ENCODE measurements at regions not wholly inside any gene's neighbourhood (a gene's known extent, or its start where the extent isn't known, plus 50 kb on each side); places are given as distances from the start of the nearest gene placed in this dataset.
"Not testable (repeated sequence)": the region's sequence is repeated elsewhere in the genome, so short reads cannot be mapped to it uniquely, and the experiment has no call there.

DNA sequence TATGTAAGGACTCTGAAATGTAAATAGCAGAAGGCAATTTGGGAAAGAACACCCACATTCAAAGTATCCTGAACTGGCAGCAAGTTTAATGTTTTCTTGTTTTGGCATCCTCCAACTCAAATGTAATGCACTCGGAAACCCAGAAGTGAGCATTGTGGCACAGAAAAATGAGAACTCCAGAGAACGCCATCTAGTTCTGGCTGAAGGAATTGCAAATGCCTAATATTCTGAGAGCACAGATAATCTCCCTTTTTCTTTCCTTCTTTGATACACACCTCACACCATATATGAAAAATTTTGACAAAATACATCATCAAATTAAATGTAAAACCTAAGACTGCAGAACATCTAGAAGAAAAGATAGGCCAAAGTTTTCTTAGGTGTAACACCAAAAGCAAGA is 52.1 kb downstream of the PWWP3B start:
- no peaks in the 10 kb centered on the region for H3K9me3 Mint-ChIP-seq
- no peaks in the 10 kb centered on the region for H3K27me3 Mint-ChIP-seq
- ATAC-seq (replicated peaks; ENCODE audit: extremely low read depth, poor library complexity, severe bottlenecking) (no peak), DNase-seq (ENCODE audit: low spot score in 2 of 2) (no peak)
- H3K36me3 Mint-ChIP-seq (ENCODE audit: insufficient read depth) = no peaks in the 10 kb centered on the region
- H3K27ac Mint-ChIP-seq (ENCODE audit: low read depth) = no peak overlapping the region
- no peak overlapping the region for H3K4me3 Mint-ChIP-seq
- no peaks in the 10 kb centered on the region for H3K4me1 Mint-ChIP-seq

DNA sequence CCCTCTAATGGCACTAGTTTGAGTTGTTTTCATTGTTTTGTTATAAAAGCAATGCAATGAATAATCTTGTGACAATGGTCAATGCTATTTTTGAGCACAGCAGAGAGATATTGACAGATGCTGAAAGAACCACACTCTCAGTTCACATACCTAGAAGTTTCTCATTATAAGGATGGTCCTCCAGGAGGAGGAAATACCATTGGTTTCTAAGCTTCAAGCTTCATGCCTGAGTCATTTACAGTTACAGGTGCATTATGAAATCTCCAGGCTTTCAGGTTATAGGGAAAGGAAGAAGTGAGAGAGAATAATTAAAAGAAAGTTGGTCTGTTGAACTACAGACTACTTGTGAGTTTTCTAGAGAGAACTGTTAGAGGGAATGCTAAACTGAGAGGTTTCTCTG is 75.3 kb downstream of the PWWP3B start:
- Mint-ChIP-seq H3K4me1 (no peaks in the 10 kb centered on the region), H3K9me3 (peaks cover 5% of the 10 kb centered on the region), H3K27ac (ENCODE audit: low read depth) (no peak overlapping the region), H3K4me3 (no peak overlapping the region), H3K36me3 (ENCODE audit: insufficient read depth) (no peaks in the 10 kb centered on the region), H3K27me3 (no peaks in the 10 kb centered on the region)
- ATAC-seq (replicated peaks; ENCODE audit: extremely low read depth, poor library complexity, severe bottlenecking) (no peak), DNase-seq (ENCODE audit: low spot score in 2 of 2) (no peak)

DNA sequence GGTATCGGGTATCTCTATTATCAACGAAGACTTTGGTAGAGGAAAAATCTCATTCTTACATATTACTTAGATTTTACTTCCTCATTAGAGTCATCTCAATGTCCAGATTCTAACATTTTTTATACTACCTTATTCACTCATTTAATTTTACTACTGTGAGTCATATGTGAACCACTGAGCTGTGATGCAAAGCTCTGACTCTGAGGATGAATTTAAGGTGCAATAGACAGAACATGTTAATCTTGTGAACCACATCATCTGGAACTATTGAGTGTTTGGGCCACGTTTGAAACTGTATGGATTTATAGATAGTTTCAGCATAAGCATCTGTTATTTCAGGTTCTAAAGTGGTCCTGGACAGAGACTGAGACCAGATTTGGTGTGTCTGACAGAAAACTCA is 78.4 kb downstream of the PWWP3B start:
- no peak for DNase-seq (ENCODE audit: low spot score in 2 of 2)
- Mint-ChIP-seq H3K27me3 (no peaks in the 10 kb centered on the region), H3K27ac (ENCODE audit: low read depth) (no peak overlapping the region), H3K9me3 (peaks cover 5% of the 10 kb centered on the region), H3K4me1 (no peaks in the 10 kb centered on the region), H3K36me3 (ENCODE audit: insufficient read depth) (no peaks in the 10 kb centered on the region), H3K4me3 (no peak overlapping the region)
- ATAC-seq (replicated peaks; ENCODE audit: extremely low read depth, poor library complexity, severe bottlenecking) = no peak

DNA sequence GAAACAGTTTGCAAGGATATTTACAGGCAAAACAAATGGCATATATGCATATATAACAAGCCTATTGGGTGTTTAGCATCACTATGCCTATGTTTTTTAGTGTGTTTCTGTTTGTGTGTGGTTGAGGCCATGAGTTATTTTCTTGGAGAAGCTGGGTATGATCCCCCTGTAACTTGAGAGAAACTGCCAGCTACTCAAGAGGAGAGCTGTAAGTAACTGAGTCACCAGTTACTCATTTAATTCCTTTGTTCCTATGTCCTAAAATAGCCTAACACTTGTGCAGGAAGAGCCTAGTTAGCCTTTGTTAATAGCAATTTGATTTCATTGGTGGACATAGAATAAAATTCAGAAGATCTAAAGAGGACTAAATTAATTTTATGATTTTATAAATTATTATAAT is 79.1 kb downstream of the PWWP3B start:
- Mint-ChIP-seq H3K27ac (ENCODE audit: low read depth) (no peak overlapping the region), H3K4me1 (no peaks in the 10 kb centered on the region), H3K27me3 (no peaks in the 10 kb centered on the region), H3K36me3 (ENCODE audit: insufficient read depth) (no peaks in the 10 kb centered on the region), H3K4me3 (no peak overlapping the region), H3K9me3 (peaks cover 5% of the 10 kb centered on the region)
- ATAC-seq (replicated peaks; ENCODE audit: extremely low read depth, poor library complexity, severe bottlenecking) (no peak), DNase-seq (ENCODE audit: low spot score in 2 of 2) (no peak)

DNA sequence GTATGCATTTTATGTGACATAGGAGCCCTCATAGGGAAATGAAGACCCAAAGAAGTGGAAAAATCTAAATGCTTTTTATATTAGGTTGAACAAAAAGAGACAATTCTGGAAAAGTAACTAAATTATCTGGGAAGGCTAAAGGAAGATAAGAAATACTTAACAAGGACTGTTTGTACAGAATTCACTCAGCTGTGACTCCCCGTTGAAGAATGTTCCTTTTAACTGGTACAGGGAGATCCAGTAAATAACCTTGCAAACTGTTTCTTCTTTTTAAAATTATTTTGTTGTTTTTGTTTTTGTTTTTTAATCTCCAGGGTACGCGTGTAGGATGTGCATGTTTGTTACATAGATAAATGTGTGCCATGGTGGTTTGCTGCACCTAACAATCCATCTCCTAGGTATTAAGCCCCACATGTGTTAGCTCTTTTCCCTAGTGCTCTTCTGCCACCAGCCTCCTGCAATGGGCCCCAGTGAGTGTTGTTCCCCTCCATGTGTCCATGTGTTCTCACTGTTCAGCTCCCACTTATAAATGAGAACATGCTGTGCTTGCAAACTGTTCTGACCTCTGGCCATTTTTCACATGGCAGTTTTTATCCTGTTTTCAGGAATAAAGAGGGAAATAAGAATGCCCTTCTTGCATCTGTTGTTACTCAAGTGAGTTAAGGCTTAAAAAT is 81.7 kb downstream of the PWWP3B start:
- DNase-seq (ENCODE audit: low spot score in 2 of 2) = no peak
- H3K4me1 Mint-ChIP-seq = no peaks in the 10 kb centered on the region
- no peak overlapping the region for H3K4me3 Mint-ChIP-seq
- no peak overlapping the region for H3K27ac Mint-ChIP-seq (ENCODE audit: low read depth)
- no peaks in the 10 kb centered on the region for H3K27me3 Mint-ChIP-seq
- no peaks in the 10 kb centered on the region for H3K9me3 Mint-ChIP-seq
- no peak for ATAC-seq (replicated peaks; ENCODE audit: extremely low read depth, poor library complexity, severe bottlenecking)
- no peaks in the 10 kb centered on the region for H3K36me3 Mint-ChIP-seq (ENCODE audit: insufficient read depth)

DNA sequence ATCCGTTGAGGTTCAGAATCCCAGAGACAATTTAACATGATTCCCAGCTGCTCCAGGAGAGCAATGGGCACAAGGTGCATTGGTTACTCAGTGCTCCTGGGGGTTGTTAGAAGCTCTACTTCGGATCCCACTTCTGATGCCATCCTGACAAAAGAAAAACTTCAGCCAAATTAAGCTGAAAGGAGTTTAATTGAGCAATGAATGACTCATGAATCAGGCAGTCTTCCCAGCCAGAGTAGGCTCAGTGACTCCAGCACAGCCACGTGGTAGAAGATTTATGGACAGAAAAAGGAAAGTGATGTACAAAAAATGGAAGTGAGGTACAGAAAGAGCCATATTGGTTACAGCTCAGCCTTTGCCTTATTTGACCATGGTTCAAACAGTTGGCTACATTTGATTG is 95.7 kb downstream of the PWWP3B start:
- Mint-ChIP-seq H3K9me3 (peaks cover 5% of the 10 kb centered on the region), H3K36me3 (ENCODE audit: insufficient read depth) (no peaks in the 10 kb centered on the region), H3K27me3 (no peaks in the 10 kb centered on the region), H3K4me1 (no peaks in the 10 kb centered on the region), H3K27ac (ENCODE audit: low read depth) (no peak overlapping the region), H3K4me3 (no peak overlapping the region)
- DNase-seq (ENCODE audit: low spot score in 2 of 2) = no peak
- ATAC-seq (replicated peaks; ENCODE audit: extremely low read depth, poor library complexity, severe bottlenecking) = no peak

DNA sequence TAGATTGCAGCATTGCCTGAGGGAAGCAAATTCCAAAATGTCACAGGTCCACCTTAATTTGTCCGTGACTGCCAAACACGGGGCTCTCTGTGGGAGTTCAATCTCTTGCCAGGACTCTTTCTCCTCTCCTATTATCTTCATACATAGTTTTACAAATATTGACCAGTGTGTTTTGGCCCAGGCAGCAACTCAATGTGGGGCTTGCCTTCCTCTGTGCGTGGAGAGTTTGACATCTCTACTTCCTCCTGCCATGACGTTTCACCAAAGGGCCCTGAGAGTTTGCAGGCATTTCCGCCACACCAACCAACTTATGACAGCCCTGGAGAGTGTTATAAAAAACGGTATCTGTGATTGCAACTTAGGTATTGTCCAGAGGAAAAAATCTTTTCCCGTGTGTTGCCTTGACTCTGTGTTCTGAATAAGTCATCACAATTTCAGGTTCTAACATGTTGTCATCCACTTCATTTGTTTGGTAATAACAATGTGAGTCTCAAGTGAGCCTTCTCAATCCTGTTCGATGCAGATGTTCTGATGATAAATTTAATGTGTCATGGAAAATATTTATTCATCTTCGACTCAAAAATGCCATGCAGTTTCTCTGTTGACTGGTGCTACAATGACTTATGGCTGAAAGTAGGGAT is 106.0 kb downstream of the PWWP3B start:
- not testable (repeated sequence) for H3K9me3 Mint-ChIP-seq; H3K36me3 Mint-ChIP-seq (ENCODE audit: insufficient read depth); ATAC-seq (replicated peaks; ENCODE audit: extremely low read depth, poor library complexity, severe bottlenecking); H3K27me3 Mint-ChIP-seq; H3K4me1 Mint-ChIP-seq; DNase-seq (ENCODE audit: low spot score in 2 of 2); H3K27ac Mint-ChIP-seq (ENCODE audit: low read depth); H3K4me3 Mint-ChIP-seq

DNA sequence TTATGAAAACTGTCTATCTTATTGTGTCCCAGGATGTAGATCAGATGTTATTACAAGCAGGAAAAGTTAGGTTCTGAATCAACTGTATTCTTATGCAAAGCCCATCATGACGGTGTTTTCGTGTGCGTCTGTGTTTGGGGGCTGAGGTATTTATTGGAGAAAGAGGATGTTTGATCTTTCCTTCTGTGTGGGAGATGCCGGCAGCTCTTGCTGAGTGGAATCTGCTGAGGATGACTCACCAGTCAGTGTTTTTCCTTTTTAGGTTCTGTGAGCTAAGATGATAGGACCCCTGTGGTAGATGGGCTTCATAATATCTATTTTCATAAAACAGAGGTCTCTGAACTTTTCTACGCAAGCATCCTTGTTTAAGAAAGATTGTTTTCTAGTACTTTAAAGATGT is 107.1 kb downstream of the PWWP3B start:
- not testable (repeated sequence) for H3K36me3 Mint-ChIP-seq (ENCODE audit: insufficient read depth); H3K9me3 Mint-ChIP-seq; H3K4me3 Mint-ChIP-seq; H3K4me1 Mint-ChIP-seq; DNase-seq (ENCODE audit: low spot score in 2 of 2); H3K27ac Mint-ChIP-seq (ENCODE audit: low read depth); H3K27me3 Mint-ChIP-seq; ATAC-seq (replicated peaks; ENCODE audit: extremely low read depth, poor library complexity, severe bottlenecking)

DNA sequence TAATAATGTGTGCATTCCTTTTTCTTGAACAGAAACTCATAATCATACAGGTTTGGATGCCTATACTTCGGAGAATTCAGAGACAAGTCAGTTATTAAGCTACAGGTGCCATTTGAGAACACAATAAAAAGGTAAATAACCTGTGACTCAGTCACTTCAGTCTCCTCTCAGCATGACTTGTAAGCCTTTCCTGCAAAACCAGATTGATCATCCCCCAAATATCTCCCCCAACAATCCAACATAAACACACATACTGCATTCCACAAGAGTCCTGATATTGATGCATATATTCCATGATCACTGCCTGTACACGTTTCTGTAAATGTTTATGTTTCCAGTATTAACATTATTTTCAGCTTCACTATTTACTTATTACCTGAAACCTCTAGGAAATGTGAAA is 110.8 kb downstream of the PWWP3B start:
- Mint-ChIP-seq H3K9me3 (no peaks in the 10 kb centered on the region), H3K4me3 (no peak overlapping the region), H3K36me3 (ENCODE audit: insufficient read depth) (no peaks in the 10 kb centered on the region), H3K27ac (ENCODE audit: low read depth) (no peak overlapping the region), H3K27me3 (no peaks in the 10 kb centered on the region), H3K4me1 (no peaks in the 10 kb centered on the region)
- no peak for ATAC-seq (replicated peaks; ENCODE audit: extremely low read depth, poor library complexity, severe bottlenecking)
- no peak for DNase-seq (ENCODE audit: low spot score in 2 of 2)

DNA sequence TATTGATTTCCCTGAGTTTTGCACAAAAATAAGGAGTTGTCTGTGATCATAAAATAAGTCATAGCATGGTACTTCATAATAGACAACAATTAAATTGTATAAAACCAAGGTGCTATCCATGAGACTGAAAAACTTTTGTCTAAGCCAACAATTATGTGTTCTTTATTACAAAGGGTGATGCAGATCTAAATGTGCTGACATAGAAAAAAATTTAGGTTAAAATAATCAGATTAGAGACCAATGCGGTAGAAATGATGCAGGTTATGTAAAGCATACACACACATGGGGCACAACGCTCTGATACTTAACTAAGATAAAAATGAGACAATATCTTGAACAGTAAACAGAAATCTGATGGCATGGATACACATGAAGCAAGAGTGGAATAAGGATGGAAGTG is 113.3 kb downstream of the PWWP3B start:
- no peaks in the 10 kb centered on the region for H3K27me3 Mint-ChIP-seq
- H3K4me1 Mint-ChIP-seq = no peaks in the 10 kb centered on the region
- no peaks in the 10 kb centered on the region for H3K9me3 Mint-ChIP-seq
- no peak overlapping the region for H3K4me3 Mint-ChIP-seq
- ATAC-seq (replicated peaks; ENCODE audit: extremely low read depth, poor library complexity, severe bottlenecking) (no peak), DNase-seq (ENCODE audit: low spot score in 2 of 2) (no peak)
- H3K27ac Mint-ChIP-seq (ENCODE audit: low read depth) = no peak overlapping the region
- no peaks in the 10 kb centered on the region for H3K36me3 Mint-ChIP-seq (ENCODE audit: insufficient read depth)

DNA sequence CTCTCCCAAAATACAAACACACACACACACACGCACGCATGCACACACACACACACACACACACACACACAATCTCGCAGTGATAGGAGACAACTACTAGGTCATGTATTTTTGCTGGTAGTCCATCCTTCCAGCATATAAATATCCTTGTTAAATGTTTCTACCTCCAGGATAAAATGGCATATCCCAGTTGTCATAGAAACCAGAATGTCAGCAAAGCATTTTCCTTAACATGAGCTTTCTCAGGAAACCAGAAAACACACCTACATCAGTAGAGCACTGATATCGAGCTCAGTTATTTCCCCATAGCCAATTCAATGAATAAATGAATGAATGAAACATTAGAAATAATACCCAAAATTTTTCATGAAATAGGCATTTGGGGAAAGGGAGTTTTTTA is 115.7 kb downstream of the PWWP3B start:
- no peaks in the 10 kb centered on the region for H3K27me3 Mint-ChIP-seq
- no peak overlapping the region for H3K27ac Mint-ChIP-seq (ENCODE audit: low read depth)
- DNase-seq (ENCODE audit: low spot score in 2 of 2) = no peak
- no peaks in the 10 kb centered on the region for H3K36me3 Mint-ChIP-seq (ENCODE audit: insufficient read depth)
- no peaks in the 10 kb centered on the region for H3K4me1 Mint-ChIP-seq
- H3K9me3 Mint-ChIP-seq = no peaks in the 10 kb centered on the region
- H3K4me3 Mint-ChIP-seq = no peak overlapping the region
- ATAC-seq (replicated peaks; ENCODE audit: extremely low read depth, poor library complexity, severe bottlenecking) = no peak

DNA sequence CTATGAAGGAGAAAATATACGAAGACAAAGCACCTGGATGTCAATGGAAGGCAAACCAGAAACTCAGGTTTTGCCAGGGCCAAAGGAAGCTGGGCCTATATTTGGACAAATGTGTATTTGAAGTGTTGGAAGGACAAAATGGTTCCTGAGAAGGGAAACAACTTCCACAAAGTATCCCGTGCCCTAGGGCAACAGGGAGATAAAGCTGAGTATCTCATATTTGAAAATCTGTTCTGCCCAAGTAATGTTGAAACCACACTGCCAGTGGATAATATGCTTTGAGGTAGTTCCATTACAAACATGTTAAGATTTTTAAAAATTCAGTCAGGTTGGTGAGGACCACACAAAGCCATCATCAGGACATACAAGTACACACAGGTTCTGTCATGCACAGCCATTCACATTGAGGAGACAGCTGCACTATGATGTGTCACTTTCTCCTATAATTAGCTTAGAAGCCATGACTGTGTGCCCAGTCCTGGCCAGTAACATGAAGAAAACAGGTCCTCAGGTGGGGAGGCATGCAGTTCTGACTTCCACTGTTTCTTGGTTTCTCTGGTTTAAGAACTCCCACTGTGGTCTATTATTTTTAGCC is 116.4 kb downstream of the PWWP3B start:
- Mint-ChIP-seq H3K9me3 (no peaks in the 10 kb centered on the region), H3K27ac (ENCODE audit: low read depth) (no peak overlapping the region), H3K4me3 (no peak overlapping the region), H3K27me3 (no peaks in the 10 kb centered on the region), H3K4me1 (no peaks in the 10 kb centered on the region), H3K36me3 (ENCODE audit: insufficient read depth) (no peaks in the 10 kb centered on the region)
- ATAC-seq (replicated peaks; ENCODE audit: extremely low read depth, poor library complexity, severe bottlenecking) (no peak), DNase-seq (ENCODE audit: low spot score in 2 of 2) (no peak)

DNA sequence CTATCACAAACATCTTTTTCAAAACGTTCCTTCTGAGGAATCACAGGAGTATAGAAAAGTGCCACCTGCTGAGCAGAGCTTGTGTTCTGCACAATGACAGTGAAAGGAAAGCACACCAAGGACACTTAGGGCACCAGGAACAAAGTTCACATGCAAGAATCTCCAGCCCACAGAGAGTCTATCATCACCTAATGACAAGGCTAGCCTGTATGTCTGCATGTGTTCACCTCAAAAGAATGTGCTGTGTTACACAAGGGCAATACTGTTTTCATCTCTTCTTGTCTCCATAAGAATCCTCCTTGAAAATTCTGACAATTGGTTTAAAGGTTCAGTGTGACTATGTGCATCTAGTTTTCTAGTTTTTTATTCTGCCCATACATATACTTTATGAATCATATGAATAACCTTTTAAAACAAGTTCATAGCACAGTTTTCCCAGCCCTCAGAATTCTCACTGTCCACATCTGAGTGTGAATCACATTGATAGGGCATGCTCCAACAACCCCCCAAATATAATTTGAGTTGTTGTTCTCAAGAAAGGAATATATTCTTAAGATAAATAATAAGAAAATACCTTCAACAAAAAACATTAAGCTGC is 118.0 kb downstream of the PWWP3B start:
- no peak for DNase-seq (ENCODE audit: low spot score in 2 of 2)
- ATAC-seq (replicated peaks; ENCODE audit: extremely low read depth, poor library complexity, severe bottlenecking) = no peak
- Mint-ChIP-seq H3K27ac (ENCODE audit: low read depth) (no peak overlapping the region), H3K36me3 (ENCODE audit: insufficient read depth) (no peaks in the 10 kb centered on the region), H3K27me3 (no peaks in the 10 kb centered on the region), H3K4me3 (no peak overlapping the region), H3K9me3 (no peaks in the 10 kb centered on the region), H3K4me1 (no peaks in the 10 kb centered on the region)
